Neural cell (in vitro differentiated cells): ENCODE measurements at regions not wholly inside any gene's neighbourhood (a gene's known extent, or its start where the extent isn't known, plus 50 kb on each side); places are given as distances from the start of the nearest gene placed in this dataset.

Source experiments
- H2AFZ ChIP-seq: fragments of 200-600, 300-800 bp; sonication (generic), shearing (Covaris generic); 2 replicates; pipeline ENCODE4 v1.6.0; 2014; ENCODE audit warnings: low read depth, mild to moderate bottlenecking, antibody characterized with exemption, low read length, moderate library complexity
- H3F3A ChIP-seq: fragments of 200-600 bp; shearing (Covaris generic); 2 replicates; pipeline ENCODE4 v1.6.1; 2016; ENCODE audit warnings: mild to moderate bottlenecking, moderate library complexity, mixed read lengths, antibody characterized with exemption, low read length; ENCODE audit not compliant: insufficient read depth, poor library complexity, severe bottlenecking
- H3K27ac ChIP-seq: fragments of 200-600, 300-800 bp; sonication (generic), shearing (Covaris generic); 2 replicates; pipeline ENCODE4 v1.5.1; 2014; ENCODE audit warnings: mild to moderate bottlenecking, low read length, moderate library complexity
- H3K27me3 ChIP-seq: fragments of 300-800, 200-600 bp; sonication (generic), shearing (Covaris generic); 2 replicates; pipeline ENCODE4 v1.6.0; 2014; ENCODE audit warnings: mild to moderate bottlenecking, low read depth, low read length, moderate library complexity; ENCODE audit not compliant: insufficient read depth
- H3K36me3 ChIP-seq: fragments of 300-800, 200-600 bp; sonication (generic), shearing (Covaris generic); 2 replicates; pipeline ENCODE4 v1.5.1; 2014; ENCODE audit warnings: mild to moderate bottlenecking, antibody characterized with exemption, low read length, moderate library complexity; ENCODE audit not compliant: insufficient read depth
- H3K4me2 ChIP-seq: fragments of 300-800, 200-600 bp; sonication (generic), shearing (Covaris generic); 2 replicates; pipeline ENCODE4 v1.6.0; 2014; ENCODE audit warnings: mild to moderate bottlenecking, low read length
- H3K4me3 ChIP-seq: fragments of 300-800, 200-600 bp; sonication (generic), shearing (Covaris generic); 2 replicates; pipeline ENCODE4 v1.5.1; 2014; ENCODE audit warnings: mild to moderate bottlenecking, low read length, moderate library complexity
- H3K79me2 ChIP-seq: fragments of 200-600 bp; shearing (Covaris generic); replicated peaks from 2 replicates; pipeline ENCODE4 v1.6.0; 2014; ENCODE audit warnings: mild to moderate bottlenecking, low read length, moderate library complexity; ENCODE audit not compliant: insufficient read depth
- H3K9ac ChIP-seq: fragments of 300-800, 200-600 bp; sonication (generic), shearing (Covaris generic); 2 replicates; pipeline ENCODE4 v1.6.1; 2016; ENCODE audit warnings: mild to moderate bottlenecking, low read length, mixed read lengths
- H3K9me2 ChIP-seq: fragments of 200-600 bp; shearing (Covaris generic); 2 replicates; pipeline ENCODE4 v1.6.1; 2016; ENCODE audit warnings: mild to moderate bottlenecking, low read length, mixed read lengths; ENCODE audit not compliant: insufficient read depth
- H3K9me3 ChIP-seq: fragments of 200-600, 300-800 bp; sonication (generic), shearing (Covaris generic); 2 replicates; pipeline ENCODE4 v1.6.1; 2016; ENCODE audit warnings: mild to moderate bottlenecking, mixed run types, low read length, moderate library complexity, mixed read lengths
- H4K20me1 ChIP-seq: fragments of 200-600 bp; shearing (Covaris generic); 2 replicates; pipeline ENCODE4 v1.6.1; 2016; ENCODE audit warnings: mild to moderate bottlenecking, mixed run types; ENCODE audit not compliant: insufficient read depth
- EP300 ChIP-seq: fragments of 450-650 bp; conservative IDR thresholded peaks from 2 replicates; pipeline ENCODE4 v1.6.1; 2014; ENCODE audit warnings: antibody characterized with exemption, mild to moderate bottlenecking, moderate library complexity; ENCODE audit not compliant: poor library complexity, severe bottlenecking
- MXI1 ChIP-seq: fragments of 450-650 bp; conservative IDR thresholded peaks from 2 replicates; pipeline ENCODE4 v1.6.1; 2014; ENCODE audit warnings: antibody characterized with exemption, mild to moderate bottlenecking; ENCODE audit not compliant: poor library complexity, severe bottlenecking
- POLR2AphosphoS5 ChIP-seq: IDR thresholded peaks from 2 replicates; pipeline ENCODE4 v1.6.1; 2012
- RAD21 ChIP-seq: fragments of 450-650 bp; conservative IDR thresholded peaks from 2 replicates; pipeline ENCODE4 v1.6.1; 2014; ENCODE audit warnings: antibody characterized with exemption, mild to moderate bottlenecking, moderate library complexity
- REST ChIP-seq: IDR thresholded peaks from 2 replicates; pipeline ENCODE4 v1.6.1; 2012; ENCODE audit warnings: borderline replicate concordance
- SMC3 ChIP-seq: fragments of 450-650 bp; conservative IDR thresholded peaks from 2 replicates; pipeline ENCODE4 v1.6.1; 2014; ENCODE audit warnings: antibody characterized with exemption, mild to moderate bottlenecking, moderate library complexity; ENCODE audit not compliant: poor library complexity
- TAF1 ChIP-seq: IDR thresholded peaks from 2 replicates; pipeline ENCODE4 v1.6.1; 2012; ENCODE audit warnings: low read depth
- TF ChIP-seq, protein P1 (sequence below): fragments of 450-650 bp; IDR thresholded peaks from 2 replicates; pipeline ENCODE4 v1.5.1; 2014; ENCODE audit warnings: antibody characterized with exemption, mild to moderate bottlenecking, moderate library complexity; ENCODE audit not compliant: poor library complexity, severe bottlenecking

GRCh38 chr7:15921576-15921975 lies 235.1 kb upstream of the MEOX2 start:
- Histone ChIP-seq H3K36me3 (no peaks in the 10 kb centered on the region), H3K9me3 (no peaks in the 10 kb centered on the region), H3K9me2 (no peaks in the 10 kb centered on the region), H3K27me3 (no peaks in the 10 kb centered on the region), H3K4me3 (no peak overlapping the region), H2AFZ (no peak overlapping the region), H3K79me2 (no peaks in the 10 kb centered on the region), H4K20me1 (no peaks in the 10 kb centered on the region), H3K27ac (no peak overlapping the region), H3K4me2 (no peak overlapping the region), H3K9ac (no peak overlapping the region), H3F3A (no peaks in the 10 kb centered on the region)
- no peak for TF ChIP-seq MXI1
- no peak for TF ChIP-seq POLR2AphosphoS5
- TF ChIP-seq TAF1 = no peak
- TF ChIP-seq, protein P1, sequence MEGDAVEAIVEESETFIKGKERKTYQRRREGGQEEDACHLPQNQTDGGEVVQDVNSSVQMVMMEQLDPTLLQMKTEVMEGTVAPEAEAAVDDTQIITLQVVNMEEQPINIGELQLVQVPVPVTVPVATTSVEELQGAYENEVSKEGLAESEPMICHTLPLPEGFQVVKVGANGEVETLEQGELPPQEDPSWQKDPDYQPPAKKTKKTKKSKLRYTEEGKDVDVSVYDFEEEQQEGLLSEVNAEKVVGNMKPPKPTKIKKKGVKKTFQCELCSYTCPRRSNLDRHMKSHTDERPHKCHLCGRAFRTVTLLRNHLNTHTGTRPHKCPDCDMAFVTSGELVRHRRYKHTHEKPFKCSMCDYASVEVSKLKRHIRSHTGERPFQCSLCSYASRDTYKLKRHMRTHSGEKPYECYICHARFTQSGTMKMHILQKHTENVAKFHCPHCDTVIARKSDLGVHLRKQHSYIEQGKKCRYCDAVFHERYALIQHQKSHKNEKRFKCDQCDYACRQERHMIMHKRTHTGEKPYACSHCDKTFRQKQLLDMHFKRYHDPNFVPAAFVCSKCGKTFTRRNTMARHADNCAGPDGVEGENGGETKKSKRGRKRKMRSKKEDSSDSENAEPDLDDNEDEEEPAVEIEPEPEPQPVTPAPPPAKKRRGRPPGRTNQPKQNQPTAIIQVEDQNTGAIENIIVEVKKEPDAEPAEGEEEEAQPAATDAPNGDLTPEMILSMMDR = no peak
- TF ChIP-seq RAD21 = no peak
- TF ChIP-seq REST = no peak
- no peak for TF ChIP-seq SMC3
- TF ChIP-seq EP300 = no peak

GRCh38 chr7:15920953-15921352 lies 234.5 kb upstream of the MEOX2 start:
- H2AFZ ChIP-seq = no peak overlapping the region
- H4K20me1 ChIP-seq = no peaks in the 10 kb centered on the region
- H3K4me3 ChIP-seq = no peak overlapping the region
- H3F3A ChIP-seq = no peaks in the 10 kb centered on the region
- no peak overlapping the region for H3K27ac ChIP-seq
- no peaks in the 10 kb centered on the region for H3K79me2 ChIP-seq
- no peaks in the 10 kb centered on the region for H3K9me2 ChIP-seq
- no peaks in the 10 kb centered on the region for H3K27me3 ChIP-seq
- TF ChIP-seq MXI1 (no peak), EP300 (no peak), REST (no peak)
- no peaks in the 10 kb centered on the region for H3K9me3 ChIP-seq
- no peak overlapping the region for H3K9ac ChIP-seq
- H3K4me2 ChIP-seq = no peak overlapping the region
- no peaks in the 10 kb centered on the region for H3K36me3 ChIP-seq
